K562 (cell line): ENCODE measurements at regions not wholly inside any gene's neighbourhood (a gene's known extent, or its start where the extent isn't known, plus 50 kb on each side); places are given as distances from the start of the nearest gene placed in this dataset.

ENCODE experiments used
- ARID2 ChIP-seq: fragments of 450-650 bp; IDR thresholded peaks from 2 replicates; pipeline ENCODE4 v1.6.1; 2017; ENCODE audit warnings: antibody characterized with exemption, mild to moderate bottlenecking
- FIP1L1 ChIP-seq: fragments of 200-400 bp; formaldehyde crosslinking; IDR thresholded peaks from 2 replicates; pipeline ENCODE4 v1.6.1; 2018; ENCODE audit warnings: mild to moderate bottlenecking, low read depth, low read length; ENCODE audit not compliant: poor library complexity, severe bottlenecking
- IFI16 ChIP-seq: fragments of 250-450 bp; sonication (Bioruptor Pico); IDR thresholded peaks from 2 replicates; pipeline ENCODE4 v2.1.2; 2022; ENCODE audit warnings: mild to moderate bottlenecking, inconsistent platforms
- RCOR1 ChIP-seq, 2 experiments: IDR thresholded peaks; 2 replicates each; pipeline ENCODE4 v1.6.1; 2012; ENCODE audit warnings: low read depth in 2 of 2, low read length in 2 of 2, borderline replicate concordance in 1 of 2, improper control_type of control experiment in 1 of 2
- TCF7L2 ChIP-seq: fragments of 150-350 bp; IDR thresholded peaks from 2 replicates; pipeline ENCODE4 v1.6.1; 2016; ENCODE audit warnings: low read depth, mild to moderate bottlenecking, low read length, moderate library complexity
- TF ChIP-seq, protein P1 (sequence below): fragments of 250-450 bp; sonication (Bioruptor Pico); IDR thresholded peaks from 2 replicates; pipeline ENCODE4 v1.4.0; 2020
- TF ChIP-seq, protein P2 (sequence below): fragments of 200-800 bp; sonication (Bioruptor generic); IDR thresholded peaks from 2 replicates; pipeline ENCODE4 v1.6.1; 2017; ENCODE audit warnings: missing genetic modification characterization, missing compliant biosample characterization
- TF ChIP-seq, protein P3 (sequence below), 2 experiments: fragments of 450-650 bp; formaldehyde crosslinking in 1 of 2; IDR thresholded peaks; 2 replicates each; pipeline versions ENCODE4 v1.4.0 to v1.6.1; 2014 to 2020; ENCODE audit warnings: mild to moderate bottlenecking in 2 of 2, borderline replicate concordance in 1 of 2, low read depth in 1 of 2

DNA sequence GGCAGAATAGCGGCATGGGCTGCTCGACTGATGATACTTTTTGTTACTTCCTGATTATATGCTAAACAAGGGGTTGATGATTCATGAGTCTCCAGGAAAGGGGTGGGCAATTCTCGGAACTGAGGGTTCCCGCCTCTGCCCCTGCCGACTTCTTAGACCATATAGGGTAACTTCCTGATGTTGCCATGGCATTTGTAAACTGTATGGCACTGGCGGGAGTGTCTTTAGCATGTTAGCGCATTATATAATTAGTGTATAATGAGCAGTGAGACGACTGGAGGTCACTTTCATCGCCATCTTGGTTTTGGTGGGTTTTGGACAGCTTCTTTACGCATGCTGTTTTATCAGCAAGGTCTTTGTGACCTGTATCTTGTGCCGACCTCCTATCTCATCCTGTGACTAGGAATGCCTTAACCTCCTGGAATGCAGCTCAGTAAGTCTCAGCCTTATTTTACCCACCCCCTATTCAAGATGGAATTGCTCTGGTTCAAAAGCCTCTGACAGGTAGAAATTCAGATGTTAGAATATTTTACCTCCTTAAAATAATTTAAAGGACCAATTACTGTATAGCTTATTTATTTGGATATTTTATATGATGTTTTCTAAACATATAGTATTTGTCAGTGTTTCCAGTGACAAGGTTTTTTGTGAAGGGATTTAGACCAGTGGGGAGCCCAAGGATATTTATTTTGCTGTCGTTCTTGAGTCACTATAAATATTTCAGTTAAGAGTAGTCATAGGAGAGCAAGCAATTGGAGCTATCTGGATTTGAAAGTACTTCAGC lies 90.1 kb upstream of the PIK3CG start (continued):
- TF ChIP-seq, protein P1, sequence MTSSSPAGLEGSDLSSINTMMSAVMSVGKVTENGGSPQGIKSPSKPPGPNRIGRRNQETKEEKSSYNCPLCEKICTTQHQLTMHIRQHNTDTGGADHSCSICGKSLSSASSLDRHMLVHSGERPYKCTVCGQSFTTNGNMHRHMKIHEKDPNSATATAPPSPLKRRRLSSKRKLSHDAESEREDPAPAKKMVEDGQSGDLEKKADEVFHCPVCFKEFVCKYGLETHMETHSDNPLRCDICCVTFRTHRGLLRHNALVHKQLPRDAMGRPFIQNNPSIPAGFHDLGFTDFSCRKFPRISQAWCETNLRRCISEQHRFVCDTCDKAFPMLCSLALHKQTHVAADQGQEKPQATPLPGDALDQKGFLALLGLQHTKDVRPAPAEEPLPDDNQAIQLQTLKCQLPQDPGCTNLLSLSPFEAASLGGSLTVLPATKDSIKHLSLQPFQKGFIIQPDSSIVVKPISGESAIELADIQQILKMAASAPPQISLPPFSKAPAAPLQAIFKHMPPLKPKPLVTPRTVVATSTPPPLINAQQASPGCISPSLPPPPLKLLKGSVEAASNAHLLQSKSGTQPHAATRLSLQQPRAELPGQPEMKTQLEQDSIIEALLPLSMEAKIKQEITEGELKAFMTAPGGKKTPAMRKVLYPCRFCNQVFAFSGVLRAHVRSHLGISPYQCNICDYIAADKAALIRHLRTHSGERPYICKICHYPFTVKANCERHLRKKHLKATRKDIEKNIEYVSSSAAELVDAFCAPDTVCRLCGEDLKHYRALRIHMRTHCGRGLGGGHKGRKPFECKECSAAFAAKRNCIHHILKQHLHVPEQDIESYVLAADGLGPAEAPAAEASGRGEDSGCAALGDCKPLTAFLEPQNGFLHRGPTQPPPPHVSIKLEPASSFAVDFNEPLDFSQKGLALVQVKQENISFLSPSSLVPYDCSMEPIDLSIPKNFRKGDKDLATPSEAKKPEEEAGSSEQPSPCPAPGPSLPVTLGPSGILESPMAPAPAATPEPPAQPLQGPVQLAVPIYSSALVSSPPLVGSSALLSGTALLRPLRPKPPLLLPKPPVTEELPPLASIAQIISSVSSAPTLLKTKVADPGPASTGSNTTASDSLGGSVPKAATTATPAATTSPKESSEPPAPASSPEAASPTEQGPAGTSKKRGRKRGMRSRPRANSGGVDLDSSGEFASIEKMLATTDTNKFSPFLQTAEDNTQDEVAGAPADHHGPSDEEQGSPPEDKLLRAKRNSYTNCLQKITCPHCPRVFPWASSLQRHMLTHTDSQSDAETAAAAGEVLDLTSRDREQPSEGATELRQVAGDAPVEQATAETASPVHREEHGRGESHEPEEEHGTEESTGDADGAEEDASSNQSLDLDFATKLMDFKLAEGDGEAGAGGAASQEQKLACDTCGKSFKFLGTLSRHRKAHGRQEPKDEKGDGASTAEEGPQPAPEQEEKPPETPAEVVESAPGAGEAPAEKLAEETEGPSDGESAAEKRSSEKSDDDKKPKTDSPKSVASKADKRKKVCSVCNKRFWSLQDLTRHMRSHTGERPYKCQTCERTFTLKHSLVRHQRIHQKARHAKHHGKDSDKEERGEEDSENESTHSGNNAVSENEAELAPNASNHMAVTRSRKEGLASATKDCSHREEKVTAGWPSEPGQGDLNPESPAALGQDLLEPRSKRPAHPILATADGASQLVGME (CRISPR knock-in tag): no peak
- TF ChIP-seq IFI16 (CRISPR knock-in tag) (no peak), RCOR1 (IDR thresholded peaks at IDR 0.05; ENCODE audit: borderline replicate concordance in 1 of 2, low read depth in 2 of 2, low read length in 2 of 2) (peak in 1 of 2 experiments; percentile 73; a peak in 2 of 4 replicates), ARID2 (no peak; the same call in 1 of the 2 replicates), FIP1L1 (no peak), TCF7L2 (no peak)
- TF ChIP-seq, protein P2, sequence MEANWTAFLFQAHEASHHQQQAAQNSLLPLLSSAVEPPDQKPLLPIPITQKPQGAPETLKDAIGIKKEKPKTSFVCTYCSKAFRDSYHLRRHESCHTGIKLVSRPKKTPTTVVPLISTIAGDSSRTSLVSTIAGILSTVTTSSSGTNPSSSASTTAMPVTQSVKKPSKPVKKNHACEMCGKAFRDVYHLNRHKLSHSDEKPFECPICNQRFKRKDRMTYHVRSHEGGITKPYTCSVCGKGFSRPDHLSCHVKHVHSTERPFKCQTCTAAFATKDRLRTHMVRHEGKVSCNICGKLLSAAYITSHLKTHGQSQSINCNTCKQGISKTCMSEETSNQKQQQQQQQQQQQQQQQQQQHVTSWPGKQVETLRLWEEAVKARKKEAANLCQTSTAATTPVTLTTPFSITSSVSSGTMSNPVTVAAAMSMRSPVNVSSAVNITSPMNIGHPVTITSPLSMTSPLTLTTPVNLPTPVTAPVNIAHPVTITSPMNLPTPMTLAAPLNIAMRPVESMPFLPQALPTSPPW (CRISPR knock-in tag): peak; percentile 91
- TF ChIP-seq, protein P3, sequence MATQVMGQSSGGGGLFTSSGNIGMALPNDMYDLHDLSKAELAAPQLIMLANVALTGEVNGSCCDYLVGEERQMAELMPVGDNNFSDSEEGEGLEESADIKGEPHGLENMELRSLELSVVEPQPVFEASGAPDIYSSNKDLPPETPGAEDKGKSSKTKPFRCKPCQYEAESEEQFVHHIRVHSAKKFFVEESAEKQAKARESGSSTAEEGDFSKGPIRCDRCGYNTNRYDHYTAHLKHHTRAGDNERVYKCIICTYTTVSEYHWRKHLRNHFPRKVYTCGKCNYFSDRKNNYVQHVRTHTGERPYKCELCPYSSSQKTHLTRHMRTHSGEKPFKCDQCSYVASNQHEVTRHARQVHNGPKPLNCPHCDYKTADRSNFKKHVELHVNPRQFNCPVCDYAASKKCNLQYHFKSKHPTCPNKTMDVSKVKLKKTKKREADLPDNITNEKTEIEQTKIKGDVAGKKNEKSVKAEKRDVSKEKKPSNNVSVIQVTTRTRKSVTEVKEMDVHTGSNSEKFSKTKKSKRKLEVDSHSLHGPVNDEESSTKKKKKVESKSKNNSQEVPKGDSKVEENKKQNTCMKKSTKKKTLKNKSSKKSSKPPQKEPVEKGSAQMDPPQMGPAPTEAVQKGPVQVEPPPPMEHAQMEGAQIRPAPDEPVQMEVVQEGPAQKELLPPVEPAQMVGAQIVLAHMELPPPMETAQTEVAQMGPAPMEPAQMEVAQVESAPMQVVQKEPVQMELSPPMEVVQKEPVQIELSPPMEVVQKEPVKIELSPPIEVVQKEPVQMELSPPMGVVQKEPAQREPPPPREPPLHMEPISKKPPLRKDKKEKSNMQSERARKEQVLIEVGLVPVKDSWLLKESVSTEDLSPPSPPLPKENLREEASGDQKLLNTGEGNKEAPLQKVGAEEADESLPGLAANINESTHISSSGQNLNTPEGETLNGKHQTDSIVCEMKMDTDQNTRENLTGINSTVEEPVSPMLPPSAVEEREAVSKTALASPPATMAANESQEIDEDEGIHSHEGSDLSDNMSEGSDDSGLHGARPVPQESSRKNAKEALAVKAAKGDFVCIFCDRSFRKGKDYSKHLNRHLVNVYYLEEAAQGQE (IDR thresholded peaks at IDR 0.05; ENCODE audit: borderline replicate concordance): no peak
- TF ChIP-seq, protein P3 (CRISPR knock-in tag; IDR thresholded peaks at IDR 0.05; ENCODE audit: low read depth): 0 out of 2 replicates have a peak, but pooled peaks have one; percentile 18
